Naive thymus-derived CD8-positive, alpha-beta T cell (primary cell): ENCODE measurements at regions not wholly inside any gene's neighbourhood (a gene's known extent, or its start where the extent isn't known, plus 50 kb on each side); places are given as distances from the start of the nearest gene placed in this dataset.

Experiments used
- ATAC-seq, 2 donors: fragments of 150-1000 bp; cut with Tn5 transposase in 1 of 2; sonication (Bioruptor Pico), chemical (Tn5 transposase) in 1 of 2; 1 replicate in 1 of 2; 2 replicates in 1 of 2; pipeline ENCODE4 v1.10.0; 2021; ENCODE audit warnings: mild to moderate bottlenecking in 2 of 2, moderate library complexity in 2 of 2
- POLR2A ChIA-PET: fragments of 350-600 bp; sonication (Branson Sonifier 250); formaldehyde crosslinking; loops from one replicate; lab custom pipeline; 2021; ENCODE audit warnings: antibody characterized with exemption; lab: Charles Lee
- DNase-seq, 10 donors: peaks; one replicate each; pipeline versions ENCODE4 v3.0.0 to v3.0.0-alpha.2; 2020 to 2022
- H3K27ac Mint-ChIP-seq, 10 donors: one replicate each; pipeline ENCODE4 v1.8.0; 2020 to 2022; ENCODE audit warnings: mild to moderate bottlenecking in 10 of 10, mixed read lengths in 10 of 10, moderate library complexity in 4 of 10, inconsistent platforms in 1 of 10
- H3K27me3 Mint-ChIP-seq, 5 donors: one replicate each; pipeline ENCODE4 v1.8.0; 2021 to 2022; ENCODE audit warnings: mixed read lengths in 5 of 5
- H3K36me3 Mint-ChIP-seq, 3 donors: one replicate each; pipeline ENCODE4 v1.8.0; 2020 to 2022; ENCODE audit warnings: mixed read lengths in 3 of 3, mild to moderate bottlenecking in 2 of 3, inconsistent platforms in 1 of 3
- H3K4me1 Mint-ChIP-seq, 4 donors: one replicate each; pipeline ENCODE4 v1.8.0; 2021 to 2022; ENCODE audit warnings: mixed read lengths in 4 of 4
- H3K4me3 Mint-ChIP-seq, 10 donors: one replicate each; pipeline ENCODE4 v1.8.0; 2020 to 2022; ENCODE audit warnings: mild to moderate bottlenecking in 10 of 10, mixed read lengths in 10 of 10, moderate library complexity in 6 of 10, inconsistent platforms in 1 of 10
- H3K9me3 Mint-ChIP-seq, 9 donors: one replicate each; pipeline ENCODE4 v1.8.0; 2020 to 2022; ENCODE audit warnings: mixed read lengths in 9 of 9, mild to moderate bottlenecking in 3 of 9, inconsistent platforms in 1 of 9, moderate library complexity in 1 of 9

- no peak for DNase-seq
- Mint-ChIP-seq H3K4me3 (no peak overlapping the region), H3K36me3 (no peaks in the 10 kb centered on the region), H3K27ac (no peak overlapping the region), H3K4me1 (peaks cover 0 to 2% (median 0%) of the 10 kb centered on the region in 4 donors), H3K27me3 (peaks cover 0 to 7% (median 2%) of the 10 kb centered on the region in 5 donors), H3K9me3 (peaks cover 0 to 2% (median 0%) of the 10 kb centered on the region in 9 donors)
- ATAC-seq = no peak
- POLR2A ChIA-PET = no interaction called here
Observed at GRCh38 chr2:58545300-58546280, 304.5 kb upstream of the FANCL start.

- no peak overlapping the region for H3K4me3 Mint-ChIP-seq
- H3K4me1 Mint-ChIP-seq = peaks cover 0 to 2% (median 0%) of the 10 kb centered on the region in 4 donors
- no peak overlapping the region for H3K27ac Mint-ChIP-seq
- DNase-seq (no peak), ATAC-seq (no peak)
- H3K27me3 Mint-ChIP-seq = peaks cover 0 to 8% (median 2%) of the 10 kb centered on the region in 5 donors
- POLR2A ChIA-PET = no interaction called here
- H3K36me3 Mint-ChIP-seq = no peaks in the 10 kb centered on the region
- peaks cover 0 to 2% (median 0%) of the 10 kb centered on the region in 9 donors for H3K9me3 Mint-ChIP-seq
Observed at GRCh38 chr2:58543442-58543841, 302.3 kb upstream of the FANCL start.

GRCh38 chr2:58541511-58541910, 300.4 kb upstream of the FANCL start:
- H3K27ac Mint-ChIP-seq = no peak overlapping the region
- H3K4me3 Mint-ChIP-seq = no peak overlapping the region
- H3K9me3 Mint-ChIP-seq = no peaks in the 10 kb centered on the region
- DNase-seq = no peak
- H3K4me1 Mint-ChIP-seq = peaks cover 0 to 2% (median 0%) of the 10 kb centered on the region in 4 donors
- POLR2A ChIA-PET = no interaction called here
- ATAC-seq = no peak
- peaks cover 0 to 8% (median 2%) of the 10 kb centered on the region in 5 donors for H3K27me3 Mint-ChIP-seq
- H3K36me3 Mint-ChIP-seq = no peaks in the 10 kb centered on the region

- Mint-ChIP-seq H3K27me3 (peaks cover 0 to 8% (median 2%) of the 10 kb centered on the region in 5 donors), H3K4me1 (peaks cover 0 to 2% (median 0%) of the 10 kb centered on the region in 4 donors), H3K9me3 (no peaks in the 10 kb centered on the region), H3K36me3 (no peaks in the 10 kb centered on the region), H3K4me3 (no peak overlapping the region), H3K27ac (no peak overlapping the region)
- POLR2A ChIA-PET = no interaction called here
- ATAC-seq (no peak), DNase-seq (no peak)
Observed at GRCh38 chr2:58540681-58541080, 299.6 kb upstream of the FANCL start.

GRCh38 chr2:58539973-58540372, 298.8 kb upstream of the FANCL start:
- peaks cover 0 to 2% (median 0%) of the 10 kb centered on the region in 4 donors for H3K4me1 Mint-ChIP-seq
- H3K27ac Mint-ChIP-seq = no peak overlapping the region
- H3K36me3 Mint-ChIP-seq = no peaks in the 10 kb centered on the region
- no peaks in the 10 kb centered on the region for H3K9me3 Mint-ChIP-seq
- peaks cover 0 to 8% (median 2%) of the 10 kb centered on the region in 5 donors for H3K27me3 Mint-ChIP-seq
- ATAC-seq (no peak), DNase-seq (no peak)
- H3K4me3 Mint-ChIP-seq = no peak overlapping the region
- POLR2A ChIA-PET = no interaction called here

DNA sequence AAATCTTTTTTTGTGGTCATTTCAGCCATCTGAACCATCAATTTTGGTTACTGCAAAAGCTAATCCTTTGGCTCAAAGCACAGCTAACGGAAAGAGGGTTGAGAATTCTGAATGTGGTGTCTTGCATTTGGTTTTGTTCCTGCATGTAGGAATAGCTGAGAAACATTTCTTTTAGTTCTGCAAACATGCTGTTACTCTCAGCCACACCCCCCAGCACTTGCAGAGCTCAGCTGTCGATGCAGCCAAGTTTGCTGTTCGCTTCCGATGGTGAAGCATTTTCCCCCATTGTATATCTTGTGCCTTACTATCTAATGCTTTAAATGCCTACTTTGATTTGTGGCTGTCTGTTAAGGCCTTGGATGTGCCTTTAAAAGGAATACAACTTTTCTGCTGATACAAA, 294.9 kb upstream of the FANCL start:
- no peaks in the 10 kb centered on the region for H3K36me3 Mint-ChIP-seq
- no peak overlapping the region for H3K27ac Mint-ChIP-seq
- H3K27me3 Mint-ChIP-seq = peaks cover 0 to 7% (median 4%) of the 10 kb centered on the region in 5 donors
- H3K4me1 Mint-ChIP-seq = peaks cover 0 to 2% (median 0%) of the 10 kb centered on the region in 4 donors
- H3K9me3 Mint-ChIP-seq = no peaks in the 10 kb centered on the region
- DNase-seq (no peak), ATAC-seq (no peak)
- POLR2A ChIA-PET = no interaction called here
- no peak overlapping the region for H3K4me3 Mint-ChIP-seq

- POLR2A ChIA-PET = no interaction called here
Observed at GRCh38 chr2:58535182-58535581, 294.1 kb upstream of the FANCL start.

DNA sequence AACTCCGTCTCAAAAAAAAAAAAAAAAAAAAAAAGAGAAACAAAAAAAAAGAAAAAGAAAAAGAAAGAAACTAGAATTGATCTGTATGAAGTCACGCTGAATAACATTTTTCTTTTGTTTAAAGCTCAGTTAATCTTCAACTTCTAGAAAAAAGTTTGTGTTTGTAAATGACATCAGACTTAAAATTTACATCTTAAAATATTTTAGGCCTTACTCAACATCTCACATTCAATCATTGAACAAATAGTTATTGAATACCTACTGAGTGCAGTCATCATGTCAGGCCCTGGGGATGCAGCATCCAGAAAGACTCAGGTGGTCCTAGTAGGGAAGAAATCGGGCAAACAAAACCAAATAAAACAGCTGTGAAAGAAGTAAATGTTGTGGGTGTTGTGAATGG, 292.3 kb upstream of the FANCL start:
- H3K27ac Mint-ChIP-seq = no peak overlapping the region
- no peak overlapping the region for H3K4me3 Mint-ChIP-seq
- H3K36me3 Mint-ChIP-seq = no peaks in the 10 kb centered on the region
- H3K9me3 Mint-ChIP-seq = no peaks in the 10 kb centered on the region
- no peak for ATAC-seq
- POLR2A ChIA-PET = no interaction called here
- no peak for DNase-seq
- no peaks in the 10 kb centered on the region for H3K4me1 Mint-ChIP-seq
- H3K27me3 Mint-ChIP-seq = peaks cover 0 to 6% (median 0%) of the 10 kb centered on the region in 5 donors

More at GRCh38 chr2:58535182-58535581, 294.1 kb upstream of the FANCL start:
- H3K4me1 Mint-ChIP-seq = no peaks in the 10 kb centered on the region
- ATAC-seq (no peak), DNase-seq (no peak)
- H3K27me3 Mint-ChIP-seq = peaks cover 0 to 4% (median 0%) of the 10 kb centered on the region in 5 donors
- no peak overlapping the region for H3K4me3 Mint-ChIP-seq
- H3K27ac Mint-ChIP-seq = no peak overlapping the region
- H3K36me3 Mint-ChIP-seq = no peaks in the 10 kb centered on the region
- no peaks in the 10 kb centered on the region for H3K9me3 Mint-ChIP-seq

GRCh38 chr2:58532641-58533040, 291.5 kb upstream of the FANCL start:
- H3K9me3 Mint-ChIP-seq = no peaks in the 10 kb centered on the region
- no peak overlapping the region for H3K27ac Mint-ChIP-seq
- H3K4me1 Mint-ChIP-seq = no peaks in the 10 kb centered on the region
- H3K36me3 Mint-ChIP-seq = no peaks in the 10 kb centered on the region
- DNase-seq (no peak), ATAC-seq (no peak)
- no peak overlapping the region for H3K4me3 Mint-ChIP-seq
- H3K27me3 Mint-ChIP-seq = peaks cover 0 to 6% (median 0%) of the 10 kb centered on the region in 5 donors
- POLR2A ChIA-PET = no interaction called here

DNA sequence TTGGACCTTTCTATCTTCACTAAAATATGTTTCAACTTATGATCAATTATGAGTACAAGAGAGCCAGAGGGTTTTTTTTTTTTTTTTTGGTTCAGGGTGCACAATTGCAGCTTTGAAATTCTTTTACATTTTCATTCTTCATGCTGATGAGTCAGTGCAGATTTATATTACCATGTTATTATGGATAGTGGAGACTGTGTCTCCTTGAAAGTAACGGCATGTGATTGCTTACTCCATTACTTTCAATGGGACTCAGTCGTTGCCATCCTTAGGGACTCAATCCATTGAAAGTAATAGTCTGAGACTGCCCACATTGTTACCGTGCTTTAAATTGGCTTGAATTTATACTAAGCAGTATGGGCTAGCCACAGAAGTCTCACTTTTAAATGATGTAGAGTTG, 286.5 kb upstream of the FANCL start:
- Mint-ChIP-seq H3K9me3 (no peaks in the 10 kb centered on the region), H3K4me3 (no peak overlapping the region), H3K27me3 (peaks cover 0 to 9% (median 3%) of the 10 kb centered on the region in 5 donors), H3K27ac (no peak overlapping the region), H3K4me1 (no peaks in the 10 kb centered on the region), H3K36me3 (no peaks in the 10 kb centered on the region)
- POLR2A ChIA-PET = no interaction called here
- ATAC-seq (no peak), DNase-seq (no peak)

GRCh38 chr2:58521803-58522554, 280.9 kb upstream of the FANCL start:
- ATAC-seq (no peak), DNase-seq (no peak)
- no peaks in the 10 kb centered on the region for H3K9me3 Mint-ChIP-seq
- H3K4me1 Mint-ChIP-seq = no peaks in the 10 kb centered on the region
- POLR2A ChIA-PET = no interaction called here
- no peaks in the 10 kb centered on the region for H3K36me3 Mint-ChIP-seq
- H3K27me3 Mint-ChIP-seq = peaks cover 0 to 9% (median 0%) of the 10 kb centered on the region in 5 donors
- H3K27ac Mint-ChIP-seq = no peak overlapping the region
- H3K4me3 Mint-ChIP-seq = no peak overlapping the region

- Mint-ChIP-seq H3K27me3 (peaks cover 0 to 4% (median 0%) of the 10 kb centered on the region in 5 donors), H3K9me3 (no peaks in the 10 kb centered on the region), H3K4me1 (no peaks in the 10 kb centered on the region), H3K4me3 (no peak overlapping the region), H3K36me3 (no peaks in the 10 kb centered on the region), H3K27ac (no peak overlapping the region)
- DNase-seq = no peak
- POLR2A ChIA-PET = no interaction called here
- no peak for ATAC-seq
Observed at GRCh38 chr2:58520903-58521302, 279.8 kb upstream of the FANCL start.

DNA sequence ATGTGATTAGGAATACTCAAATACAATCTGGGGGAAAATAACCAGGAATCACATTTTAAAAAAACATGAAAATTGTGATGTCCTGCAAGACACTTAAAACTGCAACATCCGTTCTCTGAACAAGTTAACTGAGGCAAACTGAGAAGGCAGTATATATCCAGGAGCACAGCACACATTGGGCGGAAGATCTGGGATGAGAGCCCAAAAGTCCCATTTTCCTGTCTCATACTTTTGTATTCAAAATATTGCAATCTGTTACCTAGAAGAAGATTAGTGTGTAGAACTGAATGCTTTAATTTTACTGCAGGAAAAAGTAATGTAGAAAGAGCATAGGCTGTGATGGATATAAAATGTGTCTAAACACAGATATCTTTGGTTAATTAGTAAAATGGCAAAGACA, 276.8 kb upstream of the FANCL start:
- POLR2A ChIA-PET = no interaction called here
- no peak for ATAC-seq

More for the DNA sequence above, 276.8 kb upstream of the FANCL start:
- no peak for DNase-seq
- peaks cover 0 to 2% (median 0%) of the 10 kb centered on the region in 5 donors for H3K27me3 Mint-ChIP-seq
- H3K9me3 Mint-ChIP-seq = no peaks in the 10 kb centered on the region
- no peaks in the 10 kb centered on the region for H3K4me1 Mint-ChIP-seq
- no peaks in the 10 kb centered on the region for H3K36me3 Mint-ChIP-seq
- H3K27ac Mint-ChIP-seq = no peak overlapping the region
- H3K4me3 Mint-ChIP-seq = no peak overlapping the region
